COLO668 (cell line): ENCODE measurements at regions not wholly inside any gene's neighbourhood (a gene's known extent, or its start where the extent isn't known, plus 50 kb on each side); places are given as distances from the start of the nearest gene placed in this dataset.

Experiments used
- DNase-seq: peaks from one replicate; lab custom pipeline; 2025; ENCODE audit not compliant: unreplicated experiment; lab: John Stamatoyannopoulos, UW

DNA sequence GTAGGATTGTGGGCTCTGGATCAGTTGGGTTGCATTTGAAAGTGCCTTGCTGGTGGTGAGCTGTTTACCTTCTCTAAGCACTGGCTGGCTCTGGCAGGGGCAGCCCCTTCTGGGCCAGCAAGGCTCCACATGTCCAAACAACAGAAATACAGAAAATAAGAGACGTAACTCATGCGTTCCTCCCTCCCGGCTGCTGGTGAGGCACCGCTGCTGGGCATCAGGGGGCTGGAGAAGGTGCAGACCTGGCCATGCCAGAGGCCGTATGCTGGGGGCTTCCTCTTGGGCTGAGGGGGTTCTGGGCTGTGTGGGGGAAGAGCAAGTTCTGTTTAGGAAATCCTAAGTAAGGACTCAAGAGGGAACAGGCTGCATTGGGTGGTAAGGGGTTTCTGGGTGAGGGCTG is 140.6 kb downstream of the URI1 start:
- no peak for DNase-seq

DNA sequence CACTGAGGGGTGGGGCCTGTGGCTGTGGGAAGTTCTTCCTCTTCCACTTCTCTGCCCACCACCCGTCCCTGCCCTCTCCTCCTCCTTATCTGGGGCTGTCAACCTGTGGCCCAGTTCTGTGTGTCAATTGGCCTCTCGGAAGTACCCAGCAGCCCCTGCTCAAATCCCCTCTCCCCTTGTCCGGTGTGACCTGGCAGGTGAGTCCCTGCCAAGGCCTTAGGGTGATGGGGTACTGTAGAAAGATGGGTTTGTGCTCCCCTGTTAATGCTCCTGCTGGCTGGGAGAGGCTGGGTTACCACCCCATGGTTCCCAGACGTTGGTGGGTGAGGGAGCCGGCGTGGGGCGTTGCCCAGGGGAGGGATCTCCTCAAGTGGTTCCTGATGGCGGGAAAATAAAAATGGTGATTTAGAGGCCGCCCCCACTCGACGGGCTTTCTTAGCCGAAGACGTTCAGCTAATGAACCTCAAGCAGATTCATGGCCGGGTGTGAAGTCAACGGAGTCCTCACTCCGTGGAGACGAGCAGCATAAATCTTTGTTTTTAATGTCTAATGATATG is 141.2 kb downstream of the URI1 start:
- DNase-seq, result no peak

DNA sequence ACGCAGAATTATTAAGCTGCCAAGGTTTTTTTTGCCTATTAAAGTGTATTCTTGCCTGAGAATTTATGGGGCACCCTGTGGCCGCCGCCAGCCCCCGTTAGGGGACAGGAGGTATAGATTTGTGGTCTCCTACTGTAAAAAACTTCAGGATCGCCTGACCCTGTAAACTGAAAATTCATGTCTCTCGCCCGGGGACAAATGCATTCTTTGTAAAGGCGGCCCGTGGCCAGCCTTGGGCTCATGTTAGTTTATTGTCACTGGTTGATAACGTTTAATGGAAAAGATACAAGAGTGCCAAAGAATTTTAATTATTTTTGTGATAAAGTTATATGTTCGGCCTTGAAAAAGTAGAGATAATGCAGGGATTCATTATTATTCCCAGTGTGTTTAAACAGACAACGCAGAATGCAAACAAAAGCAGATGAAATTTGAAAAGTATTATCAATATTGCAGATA is 141.7 kb downstream of the URI1 start:
- no peak for DNase-seq

DNA sequence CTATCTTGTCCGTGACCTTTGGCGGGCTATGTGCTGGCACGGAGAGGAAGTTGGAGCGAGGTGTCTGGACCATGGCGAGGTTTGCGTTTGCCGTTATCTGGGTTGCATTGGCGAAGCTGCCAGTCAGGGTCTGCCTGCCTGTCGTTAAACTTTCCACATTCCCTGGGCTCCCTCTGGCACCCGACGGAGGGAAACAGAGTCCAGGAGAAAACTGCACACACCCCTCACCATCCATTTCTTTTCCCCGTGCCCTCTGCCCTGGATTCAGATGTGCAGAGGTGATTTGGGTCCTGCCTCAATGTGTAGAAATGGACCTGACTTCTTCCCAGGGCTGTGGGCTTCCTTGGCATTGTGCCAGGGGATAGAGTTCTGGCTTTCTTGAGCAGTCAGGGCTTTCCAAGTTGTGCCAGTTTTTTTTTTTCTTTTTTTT is 142.4 kb downstream of the URI1 start:
- DNase-seq, result no peak

DNA sequence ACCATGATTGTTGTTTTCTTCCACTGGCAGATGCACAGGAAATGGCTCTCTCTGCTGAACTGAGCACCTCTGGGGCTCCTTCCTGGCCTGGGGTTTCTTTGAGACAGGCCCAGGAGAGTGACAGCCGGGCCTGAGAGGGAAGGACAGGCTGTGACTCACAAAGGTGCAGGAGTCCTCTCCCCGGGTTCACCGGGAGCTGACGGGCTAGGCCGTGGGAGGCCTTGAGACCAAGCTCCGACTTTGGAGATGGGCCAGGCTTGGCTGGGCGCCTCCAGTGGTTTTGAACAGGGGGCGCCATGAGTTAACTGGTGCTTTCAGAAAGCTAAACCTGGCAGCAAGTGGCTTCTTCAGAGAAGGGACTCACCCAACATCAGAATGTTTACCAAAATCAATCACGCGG is 143.4 kb downstream of the URI1 start:
- DNase-seq, result no peak

DNA sequence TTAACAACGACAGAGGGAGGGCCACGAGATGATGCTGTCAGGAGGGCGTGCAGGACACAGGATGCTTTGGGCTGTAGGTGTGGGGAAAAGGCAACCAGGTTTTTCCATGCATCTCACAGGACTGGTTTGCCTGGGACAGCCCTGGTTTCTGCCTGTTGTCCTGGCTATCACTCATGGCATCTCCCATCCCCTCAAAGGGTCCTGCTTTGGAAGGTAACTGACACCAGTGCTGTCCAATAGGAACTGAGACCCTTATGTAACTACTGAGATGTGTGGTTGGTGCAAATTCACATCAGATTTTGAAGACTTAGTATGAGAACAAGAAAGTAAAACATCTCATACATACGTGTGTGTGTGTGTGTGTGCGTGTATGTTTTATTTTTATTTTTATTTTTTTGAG is 144.2 kb downstream of the URI1 start:
- DNase-seq, result no peak

DNA sequence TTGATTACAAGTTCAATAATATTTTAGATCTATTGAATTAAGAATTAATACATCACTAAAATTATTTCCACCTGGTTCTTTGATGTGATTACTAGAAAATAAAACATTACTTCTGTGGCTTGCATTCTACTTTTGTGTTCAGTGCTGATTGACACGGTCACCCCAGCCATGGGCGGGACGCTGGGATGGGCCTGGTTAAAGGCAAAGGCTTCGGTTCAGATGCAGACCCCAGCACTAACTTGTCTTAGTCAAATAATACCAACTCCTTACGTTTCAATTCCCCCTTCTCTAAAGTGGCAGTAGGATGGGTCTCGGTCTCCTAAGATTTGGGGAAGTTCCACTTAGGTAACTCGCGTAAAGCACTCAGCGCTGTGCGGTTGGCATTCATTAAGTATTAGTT is 144.9 kb downstream of the URI1 start:
- no peak for DNase-seq

DNA sequence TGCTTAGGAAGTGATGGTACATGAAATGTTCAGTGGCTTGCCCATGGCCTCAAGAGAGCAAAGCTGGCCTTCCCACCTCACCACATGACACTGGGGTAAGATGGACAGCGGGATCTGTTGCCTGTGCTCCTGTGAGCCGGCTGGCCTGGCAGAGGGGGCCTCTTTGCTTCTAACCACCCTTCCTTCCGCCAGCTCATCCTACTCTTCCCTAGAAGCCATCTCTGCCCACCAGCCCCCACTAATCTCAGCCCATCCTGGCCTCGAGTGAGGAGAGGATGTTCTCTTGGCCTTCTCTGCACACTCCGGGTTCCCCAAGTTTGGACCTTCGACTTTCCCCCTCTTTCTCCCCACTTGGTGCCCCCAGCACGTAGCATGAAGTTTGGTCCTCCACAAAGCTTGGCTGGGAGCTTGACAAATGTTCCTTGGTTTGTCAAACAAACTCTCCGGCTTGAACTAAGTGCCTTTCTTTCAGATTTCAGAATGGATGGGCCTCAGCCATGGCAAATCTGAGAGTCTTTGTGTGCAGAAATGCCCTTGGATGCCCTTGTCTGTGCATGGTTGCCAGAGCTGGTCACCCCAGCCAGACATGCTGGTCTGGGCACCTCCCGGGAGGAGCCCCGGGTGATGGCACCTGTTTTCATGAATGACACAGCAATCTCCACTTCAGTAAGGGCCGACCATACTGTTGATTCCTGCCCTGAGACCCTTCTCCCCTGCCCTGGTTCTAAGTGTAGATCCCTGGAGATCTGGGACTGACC is 145.5 kb downstream of the URI1 start:
- DNase-seq, result no peak

DNA sequence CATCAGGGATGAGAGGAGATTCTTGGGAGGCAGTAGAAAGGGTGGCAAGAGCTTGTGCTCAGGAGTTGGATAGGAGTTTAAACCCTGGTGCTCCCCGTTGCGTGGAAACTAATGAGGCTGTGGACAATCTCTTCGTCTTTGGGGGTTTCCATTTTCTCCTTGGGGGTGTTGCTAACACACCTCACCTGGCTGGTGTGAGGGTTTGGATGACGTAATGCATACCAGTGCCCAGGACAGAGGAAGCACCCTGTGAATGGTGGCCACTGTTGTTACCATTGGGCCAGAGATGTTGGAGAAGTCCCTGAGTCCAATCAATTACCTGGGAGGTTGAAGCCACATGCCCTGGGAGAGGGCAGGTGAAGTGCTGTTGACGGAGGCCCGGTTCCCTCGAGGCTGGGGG is 146.5 kb downstream of the URI1 start:
- no peak for DNase-seq

DNA sequence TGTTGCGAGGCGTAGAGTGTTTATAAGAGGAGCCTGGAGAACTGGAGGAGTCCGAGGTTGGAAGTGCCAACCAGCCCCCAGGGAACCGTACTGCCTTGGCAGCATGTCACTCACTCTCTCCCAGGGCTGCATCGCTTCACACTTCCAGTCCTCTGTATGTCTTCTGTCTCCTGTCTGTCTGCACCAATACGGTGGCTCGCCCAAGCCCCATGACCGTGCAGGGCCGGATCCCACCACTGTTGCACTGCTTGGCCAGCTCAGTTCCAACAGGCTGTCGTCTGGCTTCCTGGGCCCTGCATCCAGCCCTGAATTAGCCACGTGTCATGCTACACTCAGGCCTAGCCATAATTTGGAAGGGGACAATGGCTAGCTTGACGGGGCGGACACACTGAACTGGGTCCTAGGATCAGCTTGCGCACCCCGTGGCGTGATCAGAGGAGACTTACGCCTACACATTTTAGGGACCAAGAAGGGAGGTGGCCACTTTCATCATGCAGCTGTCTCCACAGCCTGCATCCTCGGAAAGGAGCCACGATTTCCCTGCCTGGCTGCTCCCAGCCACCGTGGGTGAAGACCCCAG is 147.1 kb downstream of the URI1 start:
- no peak for DNase-seq

DNA sequence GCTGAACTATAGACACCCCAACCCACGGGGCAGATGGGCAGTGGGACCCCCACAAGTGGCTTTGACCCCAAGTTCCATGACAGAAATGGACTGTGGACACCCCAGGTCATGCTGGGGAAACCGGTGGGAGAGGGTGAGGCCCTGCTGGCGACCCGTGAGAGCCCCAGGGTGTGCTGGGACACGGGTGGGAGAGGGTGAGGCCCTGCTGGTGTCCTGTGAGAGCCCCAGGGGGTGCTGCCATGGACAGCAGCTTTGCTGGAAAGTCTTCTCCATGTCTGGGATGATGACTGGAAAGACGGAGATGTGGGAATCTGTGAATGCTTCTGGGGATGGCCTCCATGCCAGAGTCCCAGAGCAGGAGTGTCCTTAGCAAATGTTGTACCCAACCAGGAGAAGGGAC is 148.4 kb downstream of the URI1 start:
- DNase-seq, result no peak

DNA sequence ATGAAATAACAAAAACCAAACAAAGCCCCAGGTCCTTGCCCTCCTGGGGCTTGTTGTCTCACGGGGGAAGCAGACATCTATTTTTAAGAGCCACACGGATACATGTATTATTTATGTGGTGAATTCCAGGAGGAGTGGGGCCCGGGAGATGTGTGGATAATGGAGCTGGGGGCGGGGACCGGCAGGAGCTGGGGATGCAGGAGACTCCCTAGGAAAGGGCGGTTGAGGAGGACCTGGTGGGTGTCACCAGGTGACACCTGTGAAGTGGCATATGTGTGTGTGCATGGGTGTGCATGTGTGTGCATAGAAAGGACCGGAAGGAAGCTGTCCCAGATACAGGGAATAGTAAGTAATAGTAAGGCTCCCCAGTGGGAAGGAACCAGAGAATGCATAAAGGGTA is 148.9 kb downstream of the URI1 start:
- DNase-seq, result no peak

DNA sequence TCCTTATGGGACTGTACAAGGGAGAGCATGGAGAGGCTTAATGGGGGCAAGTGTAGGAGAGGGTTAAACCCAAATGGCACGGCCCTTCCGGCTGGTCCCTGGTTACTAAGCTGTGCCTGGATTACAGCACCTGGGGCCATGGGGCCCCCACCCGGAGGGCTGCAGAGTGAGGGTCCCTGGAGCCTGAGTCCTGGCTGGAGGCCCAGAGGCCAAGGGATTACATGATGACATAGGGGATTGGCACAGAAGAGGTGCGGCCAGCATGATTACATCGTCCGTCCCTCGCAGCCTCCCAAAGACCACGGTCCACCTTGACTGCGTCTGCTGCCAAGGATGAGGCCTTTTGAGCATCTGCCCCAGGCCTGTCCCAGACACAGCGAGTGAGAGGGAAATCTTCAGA is 149.4 kb downstream of the URI1 start:
- DNase-seq, result no peak

DNA sequence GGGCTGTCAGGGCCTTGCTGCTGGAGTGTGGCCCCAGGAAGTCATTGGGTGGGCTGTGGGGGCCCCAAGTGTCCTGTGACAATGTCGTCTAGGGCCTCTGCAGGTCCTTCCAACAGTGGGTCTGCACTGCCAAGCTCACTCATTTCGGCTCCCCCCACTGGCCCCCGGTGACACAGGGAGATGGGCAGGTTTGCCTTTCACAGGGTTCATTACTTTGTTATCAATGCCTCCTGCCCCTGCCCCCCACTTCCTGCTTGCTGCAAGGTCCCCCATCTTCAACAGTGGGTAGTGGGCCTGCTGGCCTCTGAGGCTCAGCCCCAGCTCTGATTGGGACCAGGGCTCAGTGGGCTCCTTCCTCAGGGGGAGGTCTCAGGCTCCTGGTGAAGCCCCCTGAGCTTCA is 149.8 kb downstream of the URI1 start:
- no peak for DNase-seq

DNA sequence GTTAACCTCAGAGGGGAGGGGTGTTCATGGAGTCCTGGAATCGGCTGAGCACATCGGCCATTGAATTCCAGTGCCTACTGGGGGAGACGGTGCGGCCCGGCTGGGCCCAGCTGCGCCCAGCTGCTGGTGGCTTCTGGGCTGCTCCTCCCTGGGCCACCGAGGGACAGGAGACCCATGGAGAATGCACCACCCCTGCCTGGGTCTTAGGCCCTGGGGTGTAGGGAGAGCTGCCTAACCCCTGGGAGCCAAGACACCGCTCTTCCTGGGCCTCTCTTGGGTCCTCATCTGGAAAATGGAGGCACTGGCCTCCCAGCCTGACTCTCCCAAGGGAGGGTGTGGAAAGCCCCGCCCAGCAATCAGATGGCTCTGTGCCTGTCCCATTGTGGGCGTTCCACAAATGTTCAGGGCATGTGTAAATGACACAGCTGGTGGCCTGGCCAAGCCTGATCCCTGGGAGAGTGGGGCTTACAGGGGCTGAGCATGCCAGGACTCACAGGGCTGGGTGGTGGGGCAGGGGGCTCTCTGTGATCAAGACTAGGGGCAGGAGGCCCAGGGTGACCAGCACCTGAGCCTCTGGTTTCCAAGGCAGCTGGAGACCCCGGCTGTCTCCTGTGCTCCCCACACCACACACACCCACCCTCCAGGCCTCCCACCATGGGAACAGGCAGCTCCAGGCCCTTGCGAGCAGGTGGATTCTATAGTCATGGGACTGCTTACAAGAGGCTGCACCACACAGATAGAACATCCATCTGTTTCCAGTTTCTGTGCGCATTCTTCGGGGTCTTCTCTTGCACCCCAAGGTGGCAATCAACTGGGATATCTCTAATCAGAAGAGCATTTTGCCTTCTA is 150.9 kb downstream of the URI1 start:
- no peak for DNase-seq

DNA sequence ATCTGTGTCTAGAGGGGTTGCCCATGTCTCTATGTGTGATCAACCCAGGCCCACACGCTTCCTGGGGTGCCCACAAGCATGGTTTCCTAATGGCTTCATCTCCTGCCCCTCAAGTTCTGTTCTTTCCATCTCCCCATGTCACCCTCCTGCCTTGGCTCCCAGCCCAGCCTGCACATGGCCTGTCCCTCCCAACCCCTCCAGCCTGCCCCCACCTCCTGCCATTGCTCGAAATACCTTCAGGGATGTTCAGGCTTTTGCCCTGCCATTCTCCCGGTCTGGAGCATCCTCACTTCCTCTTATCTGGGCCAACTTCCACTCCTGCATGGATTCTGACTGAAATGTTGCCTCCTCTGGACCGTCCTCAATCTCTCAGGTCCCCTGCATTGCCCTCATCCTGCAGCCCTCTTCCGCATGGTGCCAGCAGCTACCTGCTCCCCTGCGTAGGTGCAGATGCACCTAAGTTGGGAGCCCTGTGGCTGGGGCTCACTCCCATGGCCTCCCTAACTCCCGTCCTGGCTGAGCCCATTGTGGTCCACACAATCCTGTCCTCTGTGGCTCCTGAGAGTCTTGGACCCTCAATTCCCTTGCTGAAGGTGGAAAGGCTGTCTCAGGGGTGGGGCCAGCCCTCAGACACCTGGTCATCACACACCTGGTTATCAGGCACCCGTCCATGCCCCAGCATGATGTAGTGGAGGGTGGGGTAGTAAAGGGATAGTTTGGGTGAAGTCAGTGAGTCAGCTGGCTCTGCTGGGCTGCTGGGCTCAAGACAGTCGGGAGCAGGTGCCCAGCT is 152.1 kb downstream of the URI1 start:
- no peak for DNase-seq

DNA sequence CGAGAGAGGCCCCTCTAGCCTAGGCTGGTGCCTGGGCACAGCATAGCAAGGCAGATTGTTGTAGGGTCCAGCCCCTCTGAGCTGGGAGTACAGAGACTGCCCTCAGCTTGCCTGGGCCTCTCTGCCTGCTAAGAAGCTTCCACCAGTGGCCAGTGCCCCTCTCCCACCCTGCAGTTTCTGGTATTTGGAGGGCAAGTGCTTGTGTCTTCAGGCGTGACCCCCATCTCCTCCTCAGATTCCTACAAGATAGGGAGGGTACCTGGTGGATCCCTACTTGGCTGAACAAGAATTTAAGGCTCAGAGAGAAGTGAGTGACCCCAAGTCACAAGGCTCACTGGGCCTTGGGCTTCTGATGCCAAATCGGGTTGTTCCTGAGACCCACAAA is 152.7 kb downstream of the URI1 start:
- no peak for DNase-seq

DNA sequence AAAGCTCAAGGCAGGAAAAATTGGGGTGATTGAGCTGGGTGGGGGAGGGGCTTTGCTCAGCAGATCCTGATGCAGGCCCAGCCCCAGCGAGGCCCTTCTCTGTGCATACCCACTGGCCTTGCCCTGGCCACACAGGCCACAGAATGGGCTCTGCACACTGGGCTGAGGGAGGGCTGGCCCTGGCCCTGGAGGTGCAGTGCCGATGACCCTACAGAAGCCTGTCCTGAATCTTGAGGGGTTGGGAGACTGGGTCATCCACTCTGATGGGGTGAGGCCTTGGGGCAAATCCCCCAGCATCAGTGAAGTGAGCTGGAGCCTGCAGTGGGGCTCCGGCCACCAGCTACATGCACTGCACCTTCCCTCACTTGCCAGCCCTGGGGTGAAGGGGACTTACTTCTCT is 153.1 kb downstream of the URI1 start:
- DNase-seq, result no peak

DNA sequence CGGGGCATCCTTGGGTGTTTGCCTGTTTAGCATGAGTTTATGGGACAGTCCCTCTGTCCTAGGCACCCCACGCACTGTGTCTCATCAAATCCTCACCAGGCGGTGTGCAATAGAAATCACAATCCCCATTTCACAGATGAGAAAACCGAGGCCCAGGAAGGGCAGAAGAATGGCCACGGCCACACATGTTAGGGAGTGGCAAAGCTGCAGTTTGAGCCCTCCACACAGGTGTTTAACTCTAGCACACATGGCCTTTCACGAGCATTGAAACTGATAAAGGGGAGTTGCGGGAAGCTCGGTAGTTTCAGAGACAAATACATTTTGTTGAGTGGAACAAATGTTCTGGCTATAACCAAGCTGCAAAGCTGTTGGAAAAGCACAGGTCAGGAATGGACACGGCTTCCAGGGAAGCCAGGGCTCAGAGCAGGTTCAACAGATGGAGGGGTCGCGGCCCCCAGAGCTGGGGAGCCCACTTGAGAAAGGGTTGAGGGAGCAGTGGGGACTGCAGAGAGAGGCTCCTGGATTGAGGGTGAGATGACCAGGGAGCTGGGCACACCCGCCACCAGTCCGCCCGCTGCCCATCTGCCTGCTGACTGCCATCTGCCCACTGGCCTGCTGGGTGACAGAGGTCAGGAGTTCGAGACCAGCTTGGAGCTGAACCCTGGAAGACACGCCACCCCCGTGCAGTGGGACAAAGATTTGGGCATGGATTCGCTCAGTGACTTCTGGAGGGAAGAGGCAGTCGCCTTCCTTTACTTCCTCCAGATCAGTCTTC is 154.7 kb downstream of the URI1 start:
- no peak for DNase-seq

DNA sequence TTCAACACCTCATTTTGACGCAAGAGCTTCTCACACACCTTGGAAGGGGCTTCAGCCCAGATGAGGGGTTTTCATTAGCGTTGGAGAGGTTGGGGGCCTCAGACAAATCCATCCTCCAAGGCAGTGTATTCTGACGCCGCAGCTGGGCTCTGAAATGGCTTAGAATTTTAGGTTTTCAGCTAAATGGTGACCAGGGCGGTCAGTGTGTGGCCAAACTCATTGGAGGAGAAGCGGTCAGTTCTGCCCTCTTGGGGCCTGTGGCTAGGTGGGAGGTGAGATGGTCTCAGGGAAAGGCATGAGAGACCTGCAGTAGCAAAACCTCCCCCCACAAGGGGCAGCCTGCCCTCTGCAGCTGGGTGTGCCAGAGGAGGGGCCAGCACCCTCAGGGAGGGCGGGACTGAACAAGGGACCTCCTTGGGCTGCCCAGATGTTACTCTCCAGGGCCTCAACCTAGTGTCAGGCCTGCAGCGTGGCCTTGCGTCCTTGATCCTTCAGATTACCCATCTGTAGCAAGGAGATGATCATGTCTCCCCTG is 155.8 kb downstream of the URI1 start:
- no peak for DNase-seq
